ENCODE measurements at regions not wholly inside any gene's neighbourhood (a gene's known extent, or its start where the extent isn't known, plus 50 kb on each side); places are given as distances from the start of the nearest gene placed in this dataset.
"Not testable (repeated sequence)": the region's sequence is repeated elsewhere in the genome, so short reads cannot be mapped to it uniquely, and the experiment has no call there.

- H3K27me3 ChIP-seq = no peaks in the 10 kb centered on the region
- H3K4me3 ChIP-seq = no peak overlapping the region
- H3K4me1 ChIP-seq = no peaks in the 10 kb centered on the region
- no peak for DNase-seq
- WGBS, 2 donors = 74 to 75% methylated on average over 4 of the region's 4 CpGs
- TF ChIP-seq CTCF (IDR thresholded peaks at IDR 0.05) = no peak
- no peak for ATAC-seq
- no peak overlapping the region for H3K27ac ChIP-seq
- H3K9me3 ChIP-seq = no peaks in the 10 kb centered on the region
- H3K36me3 ChIP-seq = no peaks in the 10 kb centered on the region
- intact Hi-C loops (cut with DNase I) = no loop called here
- FAIRE-seq = no peak
Measured at GRCh38 chr6:3963426-3963825, 114.3 kb downstream of the FAM50B start.

- Histone ChIP-seq H3K4me1 (no peaks in the 10 kb centered on the region), H3K9me3 (no peaks in the 10 kb centered on the region), H3K27ac (no peak overlapping the region), H3K27me3 (no peaks in the 10 kb centered on the region), H3K4me3 (no peak overlapping the region), H3K36me3 (no peaks in the 10 kb centered on the region)
- no peak for TF ChIP-seq CTCF (IDR thresholded peaks at IDR 0.05)
- no peak for DNase-seq
- no peak for ATAC-seq
- intact Hi-C loops (cut with DNase I) = no loop called here
- 88 to 89% methylated on average over 12 of the region's 12 CpGs for WGBS, 2 donors
- FAIRE-seq = no peak
Measured at GRCh38 chr6:3965071-3965718, 113.7 kb downstream of the FAM217A start.

GRCh38 chr6:3966426-3966825 lies 112.5 kb downstream of the FAM217A start:
- intact Hi-C loops (cut with DNase I) = no loop called here
- no peaks in the 10 kb centered on the region for H3K36me3 ChIP-seq
- no peak for TF ChIP-seq CTCF (IDR thresholded peaks at IDR 0.05)
- no peaks in the 10 kb centered on the region for H3K9me3 ChIP-seq
- ATAC-seq (no peak), FAIRE-seq (no peak), DNase-seq (no peak)
- WGBS, 2 donors = 88 to 96% methylated on average over 9 of the region's 9 CpGs
- H3K27ac ChIP-seq = no peak overlapping the region
- H3K27me3 ChIP-seq = no peaks in the 10 kb centered on the region
- H3K4me1 ChIP-seq = no peaks in the 10 kb centered on the region
- no peak overlapping the region for H3K4me3 ChIP-seq

GRCh38 chr6:3970097-3970496 lies 108.8 kb downstream of the FAM217A start:
- Histone ChIP-seq H3K4me1 (no peaks in the 10 kb centered on the region), H3K9me3 (no peaks in the 10 kb centered on the region), H3K27ac (no peak overlapping the region), H3K4me3 (no peak overlapping the region), H3K36me3 (no peaks in the 10 kb centered on the region), H3K27me3 (no peaks in the 10 kb centered on the region)
- DNase-seq = no peak
- intact Hi-C loops (cut with DNase I) = no loop called here
- ATAC-seq = no peak
- no peak for FAIRE-seq
- 81 to 83% methylated on average over 5 of the region's 5 CpGs for WGBS, 2 donors
- no peak for TF ChIP-seq CTCF (IDR thresholded peaks at IDR 0.05)

GRCh38 chr6:3973152-3973551 lies 105.8 kb downstream of the FAM217A start:
- H3K27me3 ChIP-seq; H3K9me3 ChIP-seq; intact Hi-C loops (cut with DNase I); ATAC-seq; H3K4me3 ChIP-seq; H3K27ac ChIP-seq; H3K36me3 ChIP-seq; FAIRE-seq; DNase-seq; H3K4me1 ChIP-seq: not testable (repeated sequence)
- 85 to 93% methylated on average over 3 of the region's 3 CpGs for WGBS, 2 donors
